Activated naive CD8-positive, alpha-beta T cell (primary cell): ENCODE measurements at regions not wholly inside any gene's neighbourhood (a gene's known extent, or its start where the extent isn't known, plus 50 kb on each side); places are given as distances from the start of the nearest gene placed in this dataset.

Experiments
- H3K27ac Mint-ChIP-seq: one replicate; pipeline ENCODE4 v1.8.0; 2021; ENCODE audit warnings: mixed read lengths
- H3K27me3 Mint-ChIP-seq: one replicate; pipeline ENCODE4 v1.8.0; 2021; ENCODE audit warnings: mixed read lengths
- H3K36me3 Mint-ChIP-seq: one replicate; pipeline ENCODE4 v1.8.0; 2021; ENCODE audit warnings: mixed read lengths
- H3K4me1 Mint-ChIP-seq: one replicate; pipeline ENCODE4 v1.8.0; 2021; ENCODE audit warnings: low read depth, mixed read lengths
- H3K4me3 Mint-ChIP-seq: one replicate; pipeline ENCODE4 v1.8.0; 2021; ENCODE audit warnings: mild to moderate bottlenecking, mixed read lengths
- H3K9me3 Mint-ChIP-seq: one replicate; pipeline ENCODE4 v1.8.0; 2021; ENCODE audit warnings: low read depth, mixed read lengths

- Mint-ChIP-seq H3K27ac (no peak overlapping the region), H3K27me3 (peaks cover 2% of the 10 kb centered on the region), H3K36me3 (no peaks in the 10 kb centered on the region), H3K9me3 (no peaks in the 10 kb centered on the region), H3K4me1 (no peaks in the 10 kb centered on the region), H3K4me3 (no peak overlapping the region)
These were observed 58.9 kb upstream of the KITLG start for GRCh38 chr12:88638966-88639760.

- no peaks in the 10 kb centered on the region for H3K36me3 Mint-ChIP-seq
- H3K27ac Mint-ChIP-seq: no peak overlapping the region
- no peak overlapping the region for H3K4me3 Mint-ChIP-seq
- no peaks in the 10 kb centered on the region for H3K4me1 Mint-ChIP-seq
- no peaks in the 10 kb centered on the region for H3K9me3 Mint-ChIP-seq
- H3K27me3 Mint-ChIP-seq: peaks cover 2% of the 10 kb centered on the region
These were observed 58.1 kb upstream of the KITLG start for GRCh38 chr12:88638388-88638787.

GRCh38 chr12:88634008-88634407 lies 53.7 kb upstream of the KITLG start:
- H3K36me3 Mint-ChIP-seq: no peaks in the 10 kb centered on the region
- no peak overlapping the region for H3K4me3 Mint-ChIP-seq
- H3K9me3 Mint-ChIP-seq: no peaks in the 10 kb centered on the region
- no peaks in the 10 kb centered on the region for H3K4me1 Mint-ChIP-seq
- H3K27me3 Mint-ChIP-seq: no peaks in the 10 kb centered on the region
- H3K27ac Mint-ChIP-seq: no peak overlapping the region

- no peaks in the 10 kb centered on the region for H3K4me1 Mint-ChIP-seq
- no peaks in the 10 kb centered on the region for H3K9me3 Mint-ChIP-seq
- H3K4me3 Mint-ChIP-seq: no peak overlapping the region
- no peak overlapping the region for H3K27ac Mint-ChIP-seq
- no peaks in the 10 kb centered on the region for H3K36me3 Mint-ChIP-seq
- peaks cover 2% of the 10 kb centered on the region for H3K27me3 Mint-ChIP-seq
These were observed 53.0 kb upstream of the KITLG start for GRCh38 chr12:88633312-88633711.

- Mint-ChIP-seq H3K4me3 (no peak overlapping the region), H3K36me3 (no peaks in the 10 kb centered on the region), H3K27ac (no peak overlapping the region), H3K27me3 (peaks cover 2% of the 10 kb centered on the region), H3K4me1 (no peaks in the 10 kb centered on the region), H3K9me3 (no peaks in the 10 kb centered on the region)
These were observed 50.3 kb upstream of the KITLG start for GRCh38 chr12:88630561-88630960.
